Ishikawa (cell line): ENCODE measurements at regions not wholly inside any gene's neighbourhood (a gene's known extent, or its start where the extent isn't known, plus 50 kb on each side); places are given as distances from the start of the nearest gene placed in this dataset.

Experiments used
- CEBPB ChIP-seq: IDR thresholded peaks from 2 replicates; pipeline ENCODE4 v1.6.1; 2012
- EP300 ChIP-seq: IDR thresholded peaks from 2 replicates; pipeline ENCODE4 v1.6.1; 2012; ENCODE audit warnings: borderline replicate concordance
- FOXM1 ChIP-seq: IDR thresholded peaks from 2 replicates; pipeline ENCODE4 v1.6.1; 2012; ENCODE audit warnings: low read depth, borderline replicate concordance
- MAX ChIP-seq: IDR thresholded peaks from 2 replicates; pipeline ENCODE4 v1.6.1; 2012
- RAD21 ChIP-seq: IDR thresholded peaks from 2 replicates; pipeline ENCODE4 v1.6.1; 2012; ENCODE audit warnings: low read depth
- REST ChIP-seq: IDR thresholded peaks from 2 replicates; pipeline ENCODE4 v1.6.1; 2012; ENCODE audit warnings: low read depth, mild to moderate bottlenecking
- TAF1 ChIP-seq: IDR thresholded peaks from 2 replicates; pipeline ENCODE4 v1.6.1; 2012; ENCODE audit warnings: low read depth, mild to moderate bottlenecking
- TCF12 ChIP-seq: IDR thresholded peaks from 2 replicates; pipeline ENCODE4 v1.6.1; 2012; ENCODE audit warnings: low read depth
- TEAD4 ChIP-seq: IDR thresholded peaks from 2 replicates; pipeline ENCODE4 v1.6.1; 2012
- YY1 ChIP-seq: IDR thresholded peaks from 2 replicates; pipeline ENCODE4 v1.6.1; 2012; ENCODE audit warnings: low read depth
- ZBTB7A ChIP-seq: IDR thresholded peaks from 2 replicates; pipeline ENCODE4 v1.6.1; 2012; ENCODE audit warnings: low read depth

- TF ChIP-seq TAF1 (no peak), REST (no peak), EP300 (no peak), TCF12 (no peak), CEBPB (no peak), ZBTB7A (no peak), MAX (no peak), TEAD4 (no peak), RAD21 (no peak), YY1 (no peak), FOXM1 (no peak)
These were observed 265.7 kb downstream of the FAM170A start for GRCh38 chr5:119895066-119895465.
